Panc1 (cell line): ENCODE measurements at regions not wholly inside any gene's neighbourhood (a gene's known extent, or its start where the extent isn't known, plus 50 kb on each side); places are given as distances from the start of the nearest gene placed in this dataset.

Experiments
- ATAC-seq: fragments of 200-7000 bp; cut with Tn5 transposase; 2 replicates; pipeline ENCODE4 v1.9.1; 2020; ENCODE audit warnings: mild to moderate bottlenecking, moderate library complexity
- BruUV-seq: library from RNA; stranded (reverse); fragments of 400-500 nt; replicated peaks from 2 replicates; lab custom pipeline; 2021; lab: Mats Ljungman, UMichigan
- CTCF ChIA-PET: fragments of 300-600 bp; sonication (Branson Sonifier 250); formaldehyde crosslinking; loops from one replicate; lab custom pipeline; 2022; ENCODE audit warnings: antibody characterized with exemption; lab: Charles Lee
- POLR2A ChIA-PET: fragments of 300-600 bp; sonication (Branson Sonifier 250); formaldehyde crosslinking; loops from one replicate; lab custom pipeline; 2022; ENCODE audit warnings: antibody characterized with exemption; lab: Charles Lee
- DNase-seq: peaks from one replicate; pipeline ENCODE4 v3.0.0-alpha.2; 2010; ENCODE audit warnings: low read depth, low spot score
- H3K27ac ChIP-seq: 2 replicates; pipeline ENCODE4 v1.5.1; 2011; ENCODE audit warnings: mild to moderate bottlenecking, low read length, inconsistent platforms
- H3K27me3 ChIP-seq: fragments of 200-500 bp; sonication (Bioruptor generic); 2 replicates; pipeline ENCODE4 v1.6.0; 2014; ENCODE audit warnings: low read length, inconsistent platforms; ENCODE audit not compliant: control insufficient read depth, insufficient read depth
- H3K36me3 ChIP-seq: fragments of 200-500 bp; sonication (Bioruptor generic); 2 replicates; pipeline ENCODE4 v1.5.1; 2014; ENCODE audit warnings: inconsistent platforms, mild to moderate bottlenecking, low read length, moderate library complexity; ENCODE audit not compliant: control insufficient read depth, insufficient read depth
- H3K4me1 ChIP-seq: 2 replicates; pipeline ENCODE4 v1.5.1; 2011; ENCODE audit warnings: inconsistent platforms, mild to moderate bottlenecking, low read length, moderate library complexity; ENCODE audit not compliant: control insufficient read depth, insufficient read depth
- H3K4me3 ChIP-seq, 2 experiments: 2 replicates each; pipeline ENCODE4 v1.5.1; 2011 to 2012; ENCODE audit warnings: low read depth in 2 of 2, low read length in 2 of 2, mild to moderate bottlenecking in 2 of 2, inconsistent platforms in 1 of 2, moderate library complexity in 1 of 2
- H3K9me3 ChIP-seq: fragments of 200-500 bp; sonication (Bioruptor generic); 2 replicates; pipeline ENCODE4 v1.5.1; 2014; ENCODE audit warnings: low read depth, mild to moderate bottlenecking, inconsistent platforms, low read length, moderate library complexity; ENCODE audit not compliant: control insufficient read depth, insufficient read depth
- POLR2AphosphoS5 ChIP-seq: IDR thresholded peaks from 2 replicates; pipeline ENCODE4 v1.6.1; 2012; ENCODE audit warnings: mild to moderate bottlenecking, low read depth, low read length, moderate library complexity
- REST ChIP-seq, 2 experiments: IDR thresholded peaks; 2 replicates each; pipeline ENCODE4 v1.6.1; 2011 to 2012; ENCODE audit warnings: low read depth in 2 of 2, control low read depth in 1 of 2, low read length in 1 of 2, mild to moderate bottlenecking in 1 of 2, moderate library complexity in 1 of 2; ENCODE audit not compliant: insufficient read depth in 1 of 2
- SIN3A ChIP-seq: IDR thresholded peaks from 2 replicates; pipeline ENCODE4 v1.6.1; 2012; ENCODE audit warnings: low read depth, mild to moderate bottlenecking, low read length, moderate library complexity, borderline replicate concordance; ENCODE audit not compliant: insufficient read depth
- TCF7L2 ChIP-seq: IDR thresholded peaks from 2 replicates; pipeline ENCODE4 v1.6.1; 2011; ENCODE audit warnings: mild to moderate bottlenecking, low read depth, low read length, inconsistent platforms
- in situ Hi-C: cut with HindIII; loops from 2 replicates; pipeline ENCODE4 v1.10.0; 2016; ENCODE audit warnings: low sequenced_read_pairs, low pct_unique_long_range_greater_than_20kb
- intact Hi-C: fragments of 100-400 bp; cut with micrococcal nuclease; formaldehyde crosslinking; loops from one replicate; pipeline ENCODE4 v1.10.0; 2022; ENCODE audit not compliant: unreplicated experiment
- TF ChIP-seq, protein P1 (sequence below): fragments of 450-650 bp; IDR thresholded peaks from 2 replicates; pipeline ENCODE4 v1.5.1; 2017; ENCODE audit warnings: mild to moderate bottlenecking

- no TSS peak for BruUV-seq
- no peak for DNase-seq
- peaks cover 2% of the 10 kb centered on the region; the same call in 1 of the 2 replicates for H3K27me3 ChIP-seq
- no peak overlapping the region for H3K27ac ChIP-seq
- POLR2A ChIA-PET, result no interaction called here
- no peaks in the 10 kb centered on the region for H3K9me3 ChIP-seq
- intact Hi-C loops (no loop called here), in situ Hi-C loops (no loop called here)
- no peaks in the 10 kb centered on the region for H3K36me3 ChIP-seq
- no peak for ATAC-seq
- no peaks in the 10 kb centered on the region for H3K4me1 ChIP-seq
- no peak for TF ChIP-seq SIN3A
- no peak for TF ChIP-seq POLR2AphosphoS5
- no peak for TF ChIP-seq REST (IDR thresholded peaks at IDR 0.05; ENCODE audit: insufficient read depth in 1 of 2, low read depth in 2 of 2, low read length in 1 of 2)
- TF ChIP-seq, protein P1, sequence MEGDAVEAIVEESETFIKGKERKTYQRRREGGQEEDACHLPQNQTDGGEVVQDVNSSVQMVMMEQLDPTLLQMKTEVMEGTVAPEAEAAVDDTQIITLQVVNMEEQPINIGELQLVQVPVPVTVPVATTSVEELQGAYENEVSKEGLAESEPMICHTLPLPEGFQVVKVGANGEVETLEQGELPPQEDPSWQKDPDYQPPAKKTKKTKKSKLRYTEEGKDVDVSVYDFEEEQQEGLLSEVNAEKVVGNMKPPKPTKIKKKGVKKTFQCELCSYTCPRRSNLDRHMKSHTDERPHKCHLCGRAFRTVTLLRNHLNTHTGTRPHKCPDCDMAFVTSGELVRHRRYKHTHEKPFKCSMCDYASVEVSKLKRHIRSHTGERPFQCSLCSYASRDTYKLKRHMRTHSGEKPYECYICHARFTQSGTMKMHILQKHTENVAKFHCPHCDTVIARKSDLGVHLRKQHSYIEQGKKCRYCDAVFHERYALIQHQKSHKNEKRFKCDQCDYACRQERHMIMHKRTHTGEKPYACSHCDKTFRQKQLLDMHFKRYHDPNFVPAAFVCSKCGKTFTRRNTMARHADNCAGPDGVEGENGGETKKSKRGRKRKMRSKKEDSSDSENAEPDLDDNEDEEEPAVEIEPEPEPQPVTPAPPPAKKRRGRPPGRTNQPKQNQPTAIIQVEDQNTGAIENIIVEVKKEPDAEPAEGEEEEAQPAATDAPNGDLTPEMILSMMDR, result no peak
- no peak for TF ChIP-seq TCF7L2
- CTCF ChIA-PET, result no interaction called here
- no peak overlapping the region for H3K4me3 ChIP-seq
These were observed 123.2 kb upstream of the GOLGA8J start for GRCh38 chr15:29959384-29960137.

- ChIA-PET POLR2A (no interaction called here), CTCF (no interaction called here)
- Histone ChIP-seq H3K27me3 (no peaks in the 10 kb centered on the region), H3K27ac (no peak overlapping the region), H3K36me3 (no peaks in the 10 kb centered on the region), H3K9me3 (no peaks in the 10 kb centered on the region), H3K4me3 (no peak overlapping the region), H3K4me1 (no peaks in the 10 kb centered on the region)
- in situ Hi-C loops (no loop called here), intact Hi-C loops (no loop called here)
- ATAC-seq, result no peak
- BruUV-seq, result no TSS peak
- TF ChIP-seq, protein P1, result no peak
- no peak for TF ChIP-seq REST (IDR thresholded peaks at IDR 0.05; ENCODE audit: insufficient read depth in 1 of 2, low read depth in 2 of 2, low read length in 1 of 2)
- no peak for TF ChIP-seq SIN3A
- no peak for TF ChIP-seq POLR2AphosphoS5
- TF ChIP-seq TCF7L2, result no peak
- no peak for DNase-seq
These were observed 130.0 kb upstream of the TJP1 start for GRCh38 chr15:29952225-29952624.
